ENCODE measurements at regions not wholly inside any gene's neighbourhood (a gene's known extent, or its start where the extent isn't known, plus 50 kb on each side); places are given as distances from the start of the nearest gene placed in this dataset.
"Not testable (repeated sequence)": the region's sequence is repeated elsewhere in the genome, so short reads cannot be mapped to it uniquely, and the experiment has no call there.

- DNase-seq (ENCODE audit: low read depth in 2 of 2) = no peak
Observed at GRCh38 chr11:129699711-129700304, 115.8 kb upstream of the TMEM45B start.

GRCh38 chr11:129700701-129701100 is 114.9 kb upstream of the TMEM45B start:
- no peak for DNase-seq (ENCODE audit: low read depth in 2 of 2)

GRCh38 chr11:129701706-129702105 is 113.9 kb upstream of the TMEM45B start:
- DNase-seq (ENCODE audit: low read depth in 2 of 2) = no peak

- no peak for DNase-seq (ENCODE audit: low read depth in 2 of 2)
Observed at GRCh38 chr11:129702410-129703398, 112.9 kb upstream of the TMEM45B start.

GRCh38 chr11:129703846-129704245 is 111.8 kb upstream of the TMEM45B start:
- no peak for DNase-seq (ENCODE audit: low read depth in 2 of 2)

GRCh38 chr11:129704831-129705230 is 110.8 kb upstream of the TMEM45B start:
- DNase-seq (ENCODE audit: low read depth in 2 of 2) = no peak

GRCh38 chr11:129705341-129705740 is 110.3 kb upstream of the TMEM45B start:
- no peak for DNase-seq (ENCODE audit: low read depth in 2 of 2)

- no peak for DNase-seq (ENCODE audit: low read depth in 2 of 2)
Observed at GRCh38 chr11:129705933-129706332, 109.7 kb upstream of the TMEM45B start.

- no peak for DNase-seq (ENCODE audit: low read depth in 2 of 2)
Observed at GRCh38 chr11:129709801-129710398, 105.7 kb upstream of the TMEM45B start.

- DNase-seq (ENCODE audit: low read depth in 2 of 2) = no peak
Observed at GRCh38 chr11:129710423-129710822, 105.2 kb upstream of the TMEM45B start.

- DNase-seq (ENCODE audit: low read depth in 2 of 2) = no peak
Observed at GRCh38 chr11:129711760-129712159, 103.9 kb upstream of the TMEM45B start.

- DNase-seq (ENCODE audit: low read depth in 2 of 2) = not testable (repeated sequence)
Observed at GRCh38 chr11:129712486-129713240, 103.0 kb upstream of the TMEM45B start.

GRCh38 chr11:129719037-129719436 is 96.6 kb upstream of the TMEM45B start:
- no peak for DNase-seq (ENCODE audit: low read depth in 2 of 2)

GRCh38 chr11:129720156-129720555 is 95.5 kb upstream of the TMEM45B start:
- no peak for DNase-seq (ENCODE audit: low read depth in 2 of 2)

GRCh38 chr11:129720994-129721393 is 94.7 kb upstream of the TMEM45B start:
- DNase-seq (ENCODE audit: low read depth in 2 of 2) = no peak

- DNase-seq (ENCODE audit: low read depth in 2 of 2) = no peak
Observed at GRCh38 chr11:129721685-129722084, 94.0 kb upstream of the TMEM45B start.

- DNase-seq (ENCODE audit: low read depth in 2 of 2) = no peak
Observed at GRCh38 chr11:129722529-129722928, 93.1 kb upstream of the TMEM45B start.

- DNase-seq (ENCODE audit: low read depth in 2 of 2) = no peak
Observed at GRCh38 chr11:129723146-129723760, 92.4 kb upstream of the TMEM45B start.

- DNase-seq (ENCODE audit: low read depth in 2 of 2) = no peak
Observed at GRCh38 chr11:129723761-129724162, 91.9 kb upstream of the TMEM45B start.

GRCh38 chr11:129724866-129725265 is 90.8 kb upstream of the TMEM45B start:
- no peak for DNase-seq (ENCODE audit: low read depth in 2 of 2)

- no peak for DNase-seq (ENCODE audit: low read depth in 2 of 2)
Observed at GRCh38 chr11:129726179-129726578, 89.5 kb upstream of the TMEM45B start.

All from stimulated activated CD8-positive, alpha-beta memory T cell treated with anti-CD3 and anti-CD28 coated beads, Interleukin-7, amount 100 ng/mL, for 4 hours (primary cell).